ENCODE measurements at regions not wholly inside any gene's neighbourhood (a gene's known extent, or its start where the extent isn't known, plus 50 kb on each side); places are given as distances from the start of the nearest gene placed in this dataset.

DNA sequence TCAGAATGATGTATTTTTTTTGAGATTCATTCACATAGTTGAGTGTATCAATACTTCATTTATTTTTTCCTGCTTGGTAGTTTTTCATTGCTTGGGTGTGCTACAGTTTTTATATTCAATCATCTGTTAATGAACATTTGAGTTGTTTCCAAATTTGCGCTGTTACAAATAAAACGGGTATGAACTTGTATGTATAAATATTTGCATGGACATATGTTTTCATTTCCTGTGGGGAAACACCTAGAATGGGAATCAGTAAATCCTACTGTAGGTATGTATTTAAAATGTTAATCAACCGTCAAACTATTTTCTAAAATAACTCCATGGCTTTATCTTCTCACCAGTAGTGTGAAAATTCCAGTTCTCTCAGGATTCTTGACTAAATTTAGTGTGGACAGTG lies 826.3 kb downstream of the EFNB2 start:
- WGBS = 84% methylated on average over 3 of the region's 3 CpGs
- H3K9me3 ChIP-seq = no peaks in the 10 kb centered on the region
- intact Hi-C loops (cut with DNase I) = no loop called here
- no peaks in the 10 kb centered on the region for H3K36me3 ChIP-seq
- no peak overlapping the region for H3K27ac ChIP-seq (replicated peaks in 1 of 4)
- no peak overlapping the region for H3K4me3 ChIP-seq
- no peaks in the 10 kb centered on the region for H3K27me3 ChIP-seq
- H3K4me1 ChIP-seq = no peaks in the 10 kb centered on the region
- DNase-seq (ENCODE audit: extremely low spot score) = no peak
- TF ChIP-seq POLR2A (IDR thresholded peaks at IDR 0.05; ENCODE audit: low read depth) (no peak), POLR2AphosphoS5 (IDR thresholded peaks at IDR 0.05) (no peak), EP300 (IDR thresholded peaks at IDR 0.05) (no peak)
- TF ChIP-seq, protein P1, sequence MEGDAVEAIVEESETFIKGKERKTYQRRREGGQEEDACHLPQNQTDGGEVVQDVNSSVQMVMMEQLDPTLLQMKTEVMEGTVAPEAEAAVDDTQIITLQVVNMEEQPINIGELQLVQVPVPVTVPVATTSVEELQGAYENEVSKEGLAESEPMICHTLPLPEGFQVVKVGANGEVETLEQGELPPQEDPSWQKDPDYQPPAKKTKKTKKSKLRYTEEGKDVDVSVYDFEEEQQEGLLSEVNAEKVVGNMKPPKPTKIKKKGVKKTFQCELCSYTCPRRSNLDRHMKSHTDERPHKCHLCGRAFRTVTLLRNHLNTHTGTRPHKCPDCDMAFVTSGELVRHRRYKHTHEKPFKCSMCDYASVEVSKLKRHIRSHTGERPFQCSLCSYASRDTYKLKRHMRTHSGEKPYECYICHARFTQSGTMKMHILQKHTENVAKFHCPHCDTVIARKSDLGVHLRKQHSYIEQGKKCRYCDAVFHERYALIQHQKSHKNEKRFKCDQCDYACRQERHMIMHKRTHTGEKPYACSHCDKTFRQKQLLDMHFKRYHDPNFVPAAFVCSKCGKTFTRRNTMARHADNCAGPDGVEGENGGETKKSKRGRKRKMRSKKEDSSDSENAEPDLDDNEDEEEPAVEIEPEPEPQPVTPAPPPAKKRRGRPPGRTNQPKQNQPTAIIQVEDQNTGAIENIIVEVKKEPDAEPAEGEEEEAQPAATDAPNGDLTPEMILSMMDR (IDR thresholded peaks at IDR 0.05) = no peak

DNA sequence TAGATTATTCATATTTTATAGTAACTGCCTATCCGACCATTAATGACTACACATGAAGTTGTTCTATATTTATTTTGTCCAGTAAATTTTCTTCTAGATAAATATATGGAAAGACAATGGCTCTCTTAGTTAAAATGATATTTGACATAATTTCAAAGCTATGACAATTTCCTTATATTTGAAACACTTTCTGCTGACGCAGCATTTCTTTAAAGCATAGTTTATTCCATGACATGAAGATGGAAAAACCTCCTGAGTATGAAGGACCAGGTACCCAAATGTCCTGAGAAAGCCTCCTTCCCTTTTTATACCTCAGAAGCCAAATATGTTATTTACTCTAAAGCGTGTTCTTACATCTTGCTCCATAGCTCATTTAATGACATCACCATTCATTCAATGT lies 831.6 kb downstream of the EFNB2 start:
- no peaks in the 10 kb centered on the region for H3K27me3 ChIP-seq
- no peaks in the 10 kb centered on the region for H3K9me3 ChIP-seq
- no peak for TF ChIP-seq POLR2AphosphoS5 (IDR thresholded peaks at IDR 0.05)
- TF ChIP-seq, protein P1 (IDR thresholded peaks at IDR 0.05) = no peak
- TF ChIP-seq POLR2A (IDR thresholded peaks at IDR 0.05; ENCODE audit: low read depth) = no peak
- TF ChIP-seq EP300 (IDR thresholded peaks at IDR 0.05) = no peak
- no peaks in the 10 kb centered on the region for H3K4me1 ChIP-seq
- intact Hi-C loops (cut with DNase I) = no loop called here
- DNase-seq (ENCODE audit: extremely low spot score) = no peak
- H3K4me3 ChIP-seq = no peak overlapping the region
- WGBS = 91% methylated on average over 3 of the region's 3 CpGs
- H3K36me3 ChIP-seq = no peaks in the 10 kb centered on the region
- no peak overlapping the region for H3K27ac ChIP-seq (replicated peaks in 1 of 4)

DNA sequence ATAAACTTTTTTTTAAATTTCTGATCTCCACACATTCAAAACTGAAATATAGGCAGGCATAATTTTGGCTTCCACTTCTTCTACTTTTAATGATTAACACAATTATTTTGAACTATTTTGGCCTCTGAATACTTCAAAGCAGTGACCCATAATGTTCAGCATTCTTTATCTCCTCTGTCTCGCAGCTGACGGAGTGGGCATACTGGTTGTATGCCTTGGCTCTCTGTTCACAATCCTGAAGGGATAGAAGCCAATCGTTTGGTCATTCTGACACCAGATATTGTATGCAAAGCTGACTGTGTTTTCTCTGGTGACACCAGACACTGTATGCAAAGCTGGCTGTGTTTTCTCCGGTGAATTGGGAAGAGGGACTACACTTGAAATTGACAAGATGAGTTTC lies 833.0 kb downstream of the EFNB2 start:
- intact Hi-C loops (cut with DNase I) = no loop called here
- no peak for DNase-seq (ENCODE audit: extremely low spot score)
- no peaks in the 10 kb centered on the region for H3K36me3 ChIP-seq
- WGBS = 79% methylated on average over 4 of the region's 4 CpGs
- no peaks in the 10 kb centered on the region for H3K27me3 ChIP-seq
- TF ChIP-seq POLR2A (IDR thresholded peaks at IDR 0.05; ENCODE audit: low read depth) (no peak), POLR2AphosphoS5 (IDR thresholded peaks at IDR 0.05) (no peak), EP300 (IDR thresholded peaks at IDR 0.05) (no peak)
- TF ChIP-seq, protein P1 (IDR thresholded peaks at IDR 0.05) = no peak
- H3K27ac ChIP-seq (replicated peaks in 1 of 4) = no peak overlapping the region
- H3K9me3 ChIP-seq = no peaks in the 10 kb centered on the region
- H3K4me3 ChIP-seq = no peak overlapping the region
- H3K4me1 ChIP-seq = no peaks in the 10 kb centered on the region

DNA sequence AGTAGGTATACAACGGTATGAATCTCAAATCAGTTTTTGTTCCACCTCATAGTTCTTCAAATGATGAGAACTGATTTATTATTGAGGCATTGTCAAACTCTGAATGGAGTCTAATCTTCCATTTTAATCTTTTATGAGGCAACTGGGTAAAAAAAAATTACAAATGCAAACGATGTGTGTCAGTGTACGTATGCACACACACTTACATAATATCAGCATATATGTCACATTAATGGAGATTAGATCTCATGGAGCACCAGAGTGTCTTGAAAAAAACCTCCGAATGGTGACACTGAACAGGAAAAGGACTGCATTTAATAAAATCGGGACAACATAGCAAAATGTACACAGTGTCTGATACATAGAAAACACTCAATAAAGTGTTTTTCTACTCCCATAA lies 842.7 kb downstream of the EFNB2 start:
- 90% methylated on average over 5 of the region's 5 CpGs for WGBS
- Histone ChIP-seq H3K9me3 (no peaks in the 10 kb centered on the region), H3K4me1 (no peaks in the 10 kb centered on the region), H3K4me3 (no peak overlapping the region), H3K36me3 (no peaks in the 10 kb centered on the region), H3K27ac (replicated peaks in 1 of 4) (no peak overlapping the region), H3K27me3 (no peaks in the 10 kb centered on the region)
- DNase-seq (ENCODE audit: extremely low spot score) = no peak
- TF ChIP-seq POLR2AphosphoS5 (IDR thresholded peaks at IDR 0.05) = no peak
- TF ChIP-seq, protein P1 (IDR thresholded peaks at IDR 0.05) = no peak
- TF ChIP-seq EP300 (IDR thresholded peaks at IDR 0.05) = no peak
- no peak for TF ChIP-seq POLR2A (IDR thresholded peaks at IDR 0.05; ENCODE audit: low read depth)
- intact Hi-C loops (cut with DNase I) = no loop called here

DNA sequence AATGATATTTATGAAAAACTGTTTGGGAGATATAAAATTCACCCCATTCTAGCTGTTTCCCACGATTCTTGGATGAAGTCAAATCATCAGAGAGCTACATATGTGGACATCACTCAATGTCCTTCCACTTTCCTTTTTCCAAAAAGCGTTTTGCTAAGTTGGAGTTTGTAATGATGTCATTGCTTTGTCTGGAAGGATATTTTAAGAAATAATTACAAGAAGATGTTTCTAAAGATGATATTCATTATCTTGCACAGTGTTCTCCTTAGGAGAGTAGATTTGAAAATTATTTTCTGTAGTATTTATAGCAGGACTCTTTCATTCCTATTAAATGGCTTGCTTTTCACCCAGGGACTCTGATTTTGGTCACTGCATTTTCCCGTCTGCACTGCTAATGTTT lies 851.2 kb downstream of the EFNB2 start:
- Histone ChIP-seq H3K4me3 (no peak overlapping the region), H3K4me1 (no peaks in the 10 kb centered on the region), H3K9me3 (no peaks in the 10 kb centered on the region), H3K36me3 (no peaks in the 10 kb centered on the region), H3K27me3 (no peaks in the 10 kb centered on the region), H3K27ac (replicated peaks in 1 of 4) (no peak overlapping the region)
- no peak for DNase-seq (ENCODE audit: extremely low spot score)
- WGBS = 76% methylated on average over 3 of the region's 3 CpGs
- intact Hi-C loops (cut with DNase I) = no loop called here
- TF ChIP-seq POLR2A (IDR thresholded peaks at IDR 0.05; ENCODE audit: low read depth) = no peak

All from esophagus muscularis mucosa (tissue), 4 donors.